Endothelial cell of umbilical vein (primary cell): ENCODE measurements at regions not wholly inside any gene's neighbourhood (a gene's known extent, or its start where the extent isn't known, plus 50 kb on each side); places are given as distances from the start of the nearest gene placed in this dataset.

Experiments
- BruUV-seq: library from RNA; stranded (reverse); fragments of 400-500 nt; replicated peaks from 2 replicates; lab custom pipeline; 2021; lab: Mats Ljungman, UMichigan
- CTCF ChIA-PET: fragments of 300-600, 350-600 bp; sonication (Branson Sonifier 250); formaldehyde crosslinking; loops from one replicate; lab custom pipeline; 2021; ENCODE audit warnings: antibody characterized with exemption, inconsistent platforms; lab: Charles Lee
- POLR2A ChIA-PET: fragments of 300-600, 350-600 bp; sonication (Branson Sonifier 250); formaldehyde crosslinking; loops from one replicate; lab custom pipeline; 2021; ENCODE audit warnings: antibody characterized with exemption, inconsistent platforms; lab: Charles Lee
- DNase-seq: peaks from one replicate; pipeline ENCODE4 v3.0.0-alpha.2; 2011; ENCODE audit warnings: low read depth, low spot score
- FAIRE-seq: peaks from 2 replicates; lab custom pipeline; 2011; peaks lifted over from hg19 to GRCh38; lab: Jason Lieb, UNC
- H2AFZ ChIP-seq: 2 replicates; pipeline ENCODE4 v1.6.0; 2012; ENCODE audit warnings: low read depth, low read length, control low read depth, inconsistent platforms
- H3K27ac ChIP-seq: 2 replicates; pipeline ENCODE4 v1.5.1; 2011; ENCODE audit warnings: low read depth, mild to moderate bottlenecking, control low read depth, low read length, moderate library complexity; ENCODE audit not compliant: insufficient read depth
- H3K27me3 ChIP-seq, 2 experiments: 2 replicates each; pipeline versions ENCODE4 v1.6.0 to v1.6.1; 2011; ENCODE audit warnings: low read length in 2 of 2, mixed read lengths in 1 of 2; ENCODE audit not compliant: control insufficient read depth in 2 of 2, insufficient read depth in 2 of 2
- H3K36me3 ChIP-seq, 2 experiments: 2 replicates in 1 of 2; 3 replicates in 1 of 2; pipeline ENCODE4 v1.5.1; 2011; ENCODE audit warnings: low read length in 2 of 2, mild to moderate bottlenecking in 1 of 2, moderate library complexity in 1 of 2; ENCODE audit not compliant: control insufficient read depth in 2 of 2, insufficient read depth in 2 of 2; ENCODE audit errors: extremely low read depth in 1 of 2
- H3K4me1 ChIP-seq: 3 replicates; pipeline ENCODE4 v1.5.1; 2011; ENCODE audit warnings: mild to moderate bottlenecking, low read length; ENCODE audit not compliant: control insufficient read depth, insufficient read depth; ENCODE audit errors: extremely low read depth
- H3K4me2 ChIP-seq: 2 replicates; pipeline ENCODE4 v1.6.1; 2011; ENCODE audit warnings: low read length, control low read depth, mixed read lengths; ENCODE audit not compliant: insufficient read depth
- H3K4me3 ChIP-seq, 3 experiments: fragments of 200-600 bp in 1 of 3; sonication (generic), shearing (Covaris generic) in 1 of 3; replicated peaks in 1 of 3; 2 replicates each; pipeline ENCODE4 v1.5.1; 2011 to 2016; ENCODE audit warnings: control low read depth in 3 of 3, low read length in 3 of 3, mild to moderate bottlenecking in 2 of 3, inconsistent platforms in 1 of 3, low read depth in 1 of 3, moderate library complexity in 1 of 3; ENCODE audit not compliant: insufficient read depth in 1 of 3
- H3K79me2 ChIP-seq: 2 replicates; pipeline ENCODE4 v1.6.0; 2012; ENCODE audit warnings: low read length, inconsistent platforms; ENCODE audit not compliant: control insufficient read depth, insufficient read depth
- H3K9ac ChIP-seq: replicated peaks from 2 replicates; pipeline ENCODE3; 2011; ENCODE audit warnings: low read length, control low read depth; ENCODE audit not compliant: insufficient read depth; ENCODE audit errors: extremely low read depth
- H3K9me1 ChIP-seq: replicated peaks from 3 replicates; pipeline ENCODE4 v1.6.0; 2011; ENCODE audit warnings: mild to moderate bottlenecking, low read length; ENCODE audit not compliant: control insufficient read depth, insufficient read depth; ENCODE audit errors: extremely low read depth
- H3K9me3 ChIP-seq: replicated peaks from 2 replicates; pipeline ENCODE4 v1.5.1; 2012; ENCODE audit warnings: low read length, inconsistent platforms; ENCODE audit not compliant: control insufficient read depth, insufficient read depth
- H4K20me1 ChIP-seq: replicated peaks from 2 replicates; pipeline ENCODE3; 2011; ENCODE audit warnings: mild to moderate bottlenecking, low read length; ENCODE audit not compliant: control insufficient read depth, insufficient read depth; ENCODE audit errors: extremely low read depth
- EZH2 ChIP-seq: IDR thresholded peaks from 2 replicates; pipeline ENCODE4 v1.6.1; 2012; ENCODE audit warnings: borderline replicate concordance, low read depth, mild to moderate bottlenecking, moderate library complexity, low read length, inconsistent platforms; ENCODE audit not compliant: severe bottlenecking
- FOS ChIP-seq: IDR thresholded peaks from 2 replicates; pipeline ENCODE4 v1.6.1; 2011; ENCODE audit warnings: mild to moderate bottlenecking, low read length, moderate library complexity, borderline replicate concordance; ENCODE audit not compliant: insufficient read depth
- GATA2 ChIP-seq: IDR thresholded peaks from 2 replicates; pipeline ENCODE4 v1.7.0; 2011; ENCODE audit warnings: low read depth, mild to moderate bottlenecking, moderate library complexity, mixed read lengths, low read length; ENCODE audit not compliant: insufficient read length, insufficient read depth
- JUN ChIP-seq: IDR thresholded peaks from 2 replicates; pipeline ENCODE4 v1.6.1; 2011; ENCODE audit warnings: borderline replicate concordance, low read depth; ENCODE audit not compliant: insufficient read length, insufficient read depth
- MYC ChIP-seq: IDR thresholded peaks from one replicate; pipeline ENCODE4 v1.6.1; 2011; ENCODE audit warnings: mild to moderate bottlenecking, low read depth, low read length
- POLR2A ChIP-seq: IDR thresholded peaks from 2 replicates; pipeline ENCODE4 v1.6.1; 2012; ENCODE audit warnings: low read depth, mild to moderate bottlenecking, control low read depth, low read length
- POLR2AphosphoS5 ChIP-seq: IDR thresholded peaks from 2 replicates; pipeline ENCODE4 v1.6.1; 2012; ENCODE audit warnings: low read depth, mild to moderate bottlenecking, control low read depth, low read length, moderate library complexity; ENCODE audit not compliant: insufficient read depth
- dilution Hi-C: fragments of 300-500 bp; cut with MboI; formaldehyde crosslinking; loops from one replicate; pipeline ENCODE4 v1.15.0; 2019; ENCODE audit warnings: low sequenced_read_pairs; ENCODE audit not compliant: extremely low pct_ligation_motif_present
- intact Hi-C: fragments of 100-400 bp; cut with micrococcal nuclease; formaldehyde crosslinking; loops from one replicate; pipeline ENCODE4 v1.10.0; 2022
- TF ChIP-seq, protein P1 (sequence below), 2 donors: IDR thresholded peaks; 1 replicate in 1 of 2; 2 replicates in 1 of 2; pipeline ENCODE4 v1.5.1; 2011; ENCODE audit warnings: low read length in 2 of 2, mild to moderate bottlenecking in 2 of 2, moderate library complexity in 2 of 2, control low read depth in 1 of 2, inconsistent platforms in 1 of 2, low read depth in 1 of 2; ENCODE audit not compliant: insufficient read depth in 1 of 2; ENCODE audit errors: extremely low read depth in 1 of 2
- TF ChIP-seq, protein P2 (sequence below): IDR thresholded peaks from 2 replicates; pipeline ENCODE4 v1.6.1; 2011; ENCODE audit not compliant: insufficient read depth, insufficient read length

DNA sequence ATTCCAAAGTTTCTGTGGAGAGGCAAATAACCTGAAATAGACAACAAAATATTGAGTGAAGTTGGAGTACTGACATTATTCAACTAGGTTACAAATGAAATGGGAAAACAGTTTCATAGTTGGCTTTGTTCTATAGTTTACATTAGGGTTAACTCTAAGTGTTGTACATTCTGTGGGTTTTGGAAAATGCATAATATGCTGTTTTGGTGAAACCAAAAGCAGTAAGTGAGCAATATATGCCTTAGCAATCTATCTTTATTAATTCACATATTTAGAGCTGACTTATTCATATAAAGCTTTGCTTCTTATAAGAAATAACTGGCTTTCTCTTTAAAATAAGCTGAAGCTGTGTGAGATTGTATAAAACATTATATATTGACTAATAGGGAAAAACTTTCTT lies 157.5 kb upstream of the AHI1 start:
- no peak overlapping the region for H3K27ac ChIP-seq
- no peaks in the 10 kb centered on the region for H3K9me1 ChIP-seq
- intact Hi-C loops (no loop called here), dilution Hi-C loops (no loop called here)
- CTCF ChIA-PET: no interaction called here
- no peak overlapping the region for H2AFZ ChIP-seq
- H3K4me2 ChIP-seq: no peak overlapping the region
- POLR2A ChIA-PET: no interaction called here
- FAIRE-seq (no peak), DNase-seq (no peak)
- no peaks in the 10 kb centered on the region for H3K9me3 ChIP-seq
- no peak for TF ChIP-seq POLR2A
- TF ChIP-seq EZH2: no peak
- TF ChIP-seq POLR2AphosphoS5: no peak
- TF ChIP-seq FOS: no peak
- TF ChIP-seq, protein P1, sequence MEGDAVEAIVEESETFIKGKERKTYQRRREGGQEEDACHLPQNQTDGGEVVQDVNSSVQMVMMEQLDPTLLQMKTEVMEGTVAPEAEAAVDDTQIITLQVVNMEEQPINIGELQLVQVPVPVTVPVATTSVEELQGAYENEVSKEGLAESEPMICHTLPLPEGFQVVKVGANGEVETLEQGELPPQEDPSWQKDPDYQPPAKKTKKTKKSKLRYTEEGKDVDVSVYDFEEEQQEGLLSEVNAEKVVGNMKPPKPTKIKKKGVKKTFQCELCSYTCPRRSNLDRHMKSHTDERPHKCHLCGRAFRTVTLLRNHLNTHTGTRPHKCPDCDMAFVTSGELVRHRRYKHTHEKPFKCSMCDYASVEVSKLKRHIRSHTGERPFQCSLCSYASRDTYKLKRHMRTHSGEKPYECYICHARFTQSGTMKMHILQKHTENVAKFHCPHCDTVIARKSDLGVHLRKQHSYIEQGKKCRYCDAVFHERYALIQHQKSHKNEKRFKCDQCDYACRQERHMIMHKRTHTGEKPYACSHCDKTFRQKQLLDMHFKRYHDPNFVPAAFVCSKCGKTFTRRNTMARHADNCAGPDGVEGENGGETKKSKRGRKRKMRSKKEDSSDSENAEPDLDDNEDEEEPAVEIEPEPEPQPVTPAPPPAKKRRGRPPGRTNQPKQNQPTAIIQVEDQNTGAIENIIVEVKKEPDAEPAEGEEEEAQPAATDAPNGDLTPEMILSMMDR (IDR thresholded peaks at IDR 0.05; ENCODE audit: extremely low read depth in 1 of 2, insufficient read depth in 1 of 2, low read depth in 1 of 2, low read length in 2 of 2): no peak
- TF ChIP-seq MYC: no peak
- TF ChIP-seq, protein P2, sequence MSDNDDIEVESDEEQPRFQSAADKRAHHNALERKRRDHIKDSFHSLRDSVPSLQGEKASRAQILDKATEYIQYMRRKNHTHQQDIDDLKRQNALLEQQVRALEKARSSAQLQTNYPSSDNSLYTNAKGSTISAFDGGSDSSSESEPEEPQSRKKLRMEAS: no peak
- no peak for TF ChIP-seq JUN
- no peak for TF ChIP-seq GATA2
- BruUV-seq: no TSS peak
- H3K36me3 ChIP-seq: no peaks in the 10 kb centered on the region
- no peaks in the 10 kb centered on the region for H3K27me3 ChIP-seq
- no peaks in the 10 kb centered on the region for H3K4me1 ChIP-seq
- no peaks in the 10 kb centered on the region for H4K20me1 ChIP-seq
- no peak overlapping the region for H3K4me3 ChIP-seq
- no peak overlapping the region for H3K9ac ChIP-seq
- no peaks in the 10 kb centered on the region for H3K79me2 ChIP-seq
